ENCODE measurements at regions not wholly inside any gene's neighbourhood (a gene's known extent, or its start where the extent isn't known, plus 50 kb on each side); places are given as distances from the start of the nearest gene placed in this dataset.
A peak's percentile ranks its signal among the peaks of the same experiment; 100 is the strongest.

DNA sequence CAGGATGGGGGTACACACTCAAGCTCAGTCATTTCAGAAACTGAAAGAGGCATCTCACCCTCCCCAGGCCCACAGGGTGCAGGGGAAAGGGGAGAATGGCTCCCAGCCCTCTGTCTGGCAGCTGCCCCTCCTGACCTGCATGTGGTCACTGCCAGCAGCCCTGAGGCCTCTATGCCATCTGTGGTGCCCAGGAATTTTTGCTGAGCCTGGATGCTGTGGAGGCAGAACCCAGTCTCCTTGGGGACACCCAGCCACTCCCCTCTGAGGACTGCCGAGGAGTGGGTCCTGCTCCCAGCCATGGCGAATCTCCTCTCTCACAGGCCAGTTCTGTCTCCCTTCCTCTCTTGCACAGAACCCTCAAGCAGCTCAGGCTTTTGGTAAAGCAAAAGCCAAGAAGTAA is 104.0 kb upstream of the ALDH1B1 start:
- H3K27me3 ChIP-seq (ENCODE audit: low read length): no peaks in the 10 kb centered on the region
- H3K4me3 ChIP-seq (ENCODE audit: low read length): no peak overlapping the region
- no peaks in the 10 kb centered on the region for H4K20me1 ChIP-seq (ENCODE audit: low read length)
- no peaks in the 10 kb centered on the region for H3F3A ChIP-seq (ENCODE audit: low read length, unreplicated experiment)
- peaks cover 8% of the 10 kb centered on the region for H3K4me1 ChIP-seq (ENCODE audit: insufficient read depth, low read length)
- intact Hi-C loops (cut with micrococcal nuclease): no loop called here
- TF ChIP-seq, protein P1, sequence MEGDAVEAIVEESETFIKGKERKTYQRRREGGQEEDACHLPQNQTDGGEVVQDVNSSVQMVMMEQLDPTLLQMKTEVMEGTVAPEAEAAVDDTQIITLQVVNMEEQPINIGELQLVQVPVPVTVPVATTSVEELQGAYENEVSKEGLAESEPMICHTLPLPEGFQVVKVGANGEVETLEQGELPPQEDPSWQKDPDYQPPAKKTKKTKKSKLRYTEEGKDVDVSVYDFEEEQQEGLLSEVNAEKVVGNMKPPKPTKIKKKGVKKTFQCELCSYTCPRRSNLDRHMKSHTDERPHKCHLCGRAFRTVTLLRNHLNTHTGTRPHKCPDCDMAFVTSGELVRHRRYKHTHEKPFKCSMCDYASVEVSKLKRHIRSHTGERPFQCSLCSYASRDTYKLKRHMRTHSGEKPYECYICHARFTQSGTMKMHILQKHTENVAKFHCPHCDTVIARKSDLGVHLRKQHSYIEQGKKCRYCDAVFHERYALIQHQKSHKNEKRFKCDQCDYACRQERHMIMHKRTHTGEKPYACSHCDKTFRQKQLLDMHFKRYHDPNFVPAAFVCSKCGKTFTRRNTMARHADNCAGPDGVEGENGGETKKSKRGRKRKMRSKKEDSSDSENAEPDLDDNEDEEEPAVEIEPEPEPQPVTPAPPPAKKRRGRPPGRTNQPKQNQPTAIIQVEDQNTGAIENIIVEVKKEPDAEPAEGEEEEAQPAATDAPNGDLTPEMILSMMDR (conservative IDR thresholded peaks at IDR 0.05; ENCODE audit: low read depth, low read length): no peak
- TF ChIP-seq EZH2phosphoT487 (IDR thresholded peaks at IDR 0.05; ENCODE audit: borderline replicate concordance, low read length) (no peak), EZH2 (IDR thresholded peaks at IDR 0.05; ENCODE audit: low read length, unreplicated experiment) (no peak)
- no peak for DNase-seq
- H2AFZ ChIP-seq (ENCODE audit: low read length): no peak overlapping the region
- H3K9me3 ChIP-seq (ENCODE audit: low read length): no peaks in the 10 kb centered on the region
- H3K36me3 ChIP-seq (ENCODE audit: low read depth, low read length): no peaks in the 10 kb centered on the region
- no peak overlapping the region for H3K9ac ChIP-seq (ENCODE audit: low read length)
- H3K4me2 ChIP-seq (ENCODE audit: low read length): no peak overlapping the region
- no TSS peak for BruUV-seq (replicated peaks)
- ChIA-PET CTCF (no interaction called here), POLR2A (ENCODE audit: unreplicated experiment) (no interaction called here)
- no peaks in the 10 kb centered on the region for H3K9me2 ChIP-seq (replicated peaks; ENCODE audit: low read length)
- no peak for ATAC-seq
- no peak overlapping the region for H3K27ac ChIP-seq (ENCODE audit: low read length)
- H3K79me2 ChIP-seq (ENCODE audit: low read length): no peaks in the 10 kb centered on the region

GRCh38 chr9:38287420-38287985 is 105.0 kb upstream of the ALDH1B1 start:
- DNase-seq (peak; percentile 60), ATAC-seq (0 out of 2 replicates have a peak, but pooled peaks have one; percentile 20)
- POLR2A ChIA-PET (ENCODE audit: unreplicated experiment): no interaction called here
- Histone ChIP-seq H3F3A (ENCODE audit: low read length, unreplicated experiment) (no peaks in the 10 kb centered on the region), H3K9ac (ENCODE audit: low read length) (no peak overlapping the region), H4K20me1 (ENCODE audit: low read length) (no peaks in the 10 kb centered on the region), H3K4me2 (ENCODE audit: low read length) (no peak overlapping the region), H3K27me3 (ENCODE audit: low read length) (no peaks in the 10 kb centered on the region), H3K27ac (ENCODE audit: low read length) (no peak overlapping the region), H3K79me2 (ENCODE audit: low read length) (no peaks in the 10 kb centered on the region), H3K4me1 (ENCODE audit: insufficient read depth, low read length) (peaks cover 8% of the 10 kb centered on the region), H3K9me2 (replicated peaks; ENCODE audit: low read length) (no peaks in the 10 kb centered on the region), H2AFZ (ENCODE audit: low read length) (no peak overlapping the region), H3K36me3 (ENCODE audit: low read depth, low read length) (no peaks in the 10 kb centered on the region), H3K4me3 (ENCODE audit: low read length) (no peak overlapping the region), H3K9me3 (ENCODE audit: low read length) (no peaks in the 10 kb centered on the region)
- TF ChIP-seq EZH2 (IDR thresholded peaks at IDR 0.05; ENCODE audit: low read length, unreplicated experiment): no peak
- intact Hi-C loops (cut with micrococcal nuclease): no loop called here
- CTCF ChIA-PET: no interaction called here
- no TSS peak for BruUV-seq (replicated peaks)

DNA sequence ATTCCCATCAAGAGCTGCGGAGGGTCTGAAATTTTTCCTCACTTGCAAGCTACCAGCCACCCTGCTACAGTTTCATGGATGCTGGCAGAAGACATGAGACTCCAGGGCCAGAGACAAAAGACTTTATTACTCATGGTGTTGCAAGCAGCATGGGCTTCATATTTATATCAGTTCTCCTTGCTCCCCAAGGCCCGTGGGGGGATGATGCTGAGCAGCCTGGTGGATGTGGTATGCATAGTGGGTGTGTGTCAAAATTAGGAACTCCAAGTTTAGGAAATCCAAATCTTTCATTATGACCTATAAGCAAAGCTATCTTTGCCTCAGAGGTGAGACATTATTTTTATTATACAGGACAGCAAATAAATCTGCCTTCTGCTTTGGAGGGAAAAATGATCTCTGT is 105.7 kb upstream of the ALDH1B1 start:
- H3K9me3 ChIP-seq (ENCODE audit: low read length): no peaks in the 10 kb centered on the region
- H3K9ac ChIP-seq (ENCODE audit: low read length): no peak overlapping the region
- no peak overlapping the region for H3K27ac ChIP-seq (ENCODE audit: low read length)
- H3K9me2 ChIP-seq (replicated peaks; ENCODE audit: low read length): no peaks in the 10 kb centered on the region
- POLR2A ChIA-PET (ENCODE audit: unreplicated experiment): no interaction called here
- H3K36me3 ChIP-seq (ENCODE audit: low read depth, low read length): no peaks in the 10 kb centered on the region
- BruUV-seq (replicated peaks): no TSS peak
- CTCF ChIA-PET: no interaction called here
- no peaks in the 10 kb centered on the region for H4K20me1 ChIP-seq (ENCODE audit: low read length)
- intact Hi-C loops (cut with micrococcal nuclease): no loop called here
- DNase-seq (no peak), ATAC-seq (no peak)
- no peak overlapping the region for H3K4me2 ChIP-seq (ENCODE audit: low read length)
- H3K79me2 ChIP-seq (ENCODE audit: low read length): no peaks in the 10 kb centered on the region
- peaks cover 8% of the 10 kb centered on the region for H3K4me1 ChIP-seq (ENCODE audit: insufficient read depth, low read length)
- TF ChIP-seq EZH2 (IDR thresholded peaks at IDR 0.05; ENCODE audit: low read length, unreplicated experiment) (no peak), EZH2phosphoT487 (IDR thresholded peaks at IDR 0.05; ENCODE audit: borderline replicate concordance, low read length) (no peak)
- no peaks in the 10 kb centered on the region for H3K27me3 ChIP-seq (ENCODE audit: low read length)
- H2AFZ ChIP-seq (ENCODE audit: low read length): no peak overlapping the region
- H3F3A ChIP-seq (ENCODE audit: low read length, unreplicated experiment): no peaks in the 10 kb centered on the region
- H3K4me3 ChIP-seq (ENCODE audit: low read length): no peak overlapping the region

GRCh38 chr9:38286357-38286756 is 106.1 kb upstream of the ALDH1B1 start:
- Histone ChIP-seq H3K4me3 (ENCODE audit: low read length) (no peak overlapping the region), H2AFZ (ENCODE audit: low read length) (no peak overlapping the region), H3K27me3 (ENCODE audit: low read length) (no peaks in the 10 kb centered on the region), H3K36me3 (ENCODE audit: low read depth, low read length) (no peaks in the 10 kb centered on the region), H3K27ac (ENCODE audit: low read length) (no peak overlapping the region), H3F3A (ENCODE audit: low read length, unreplicated experiment) (no peaks in the 10 kb centered on the region), H3K9ac (ENCODE audit: low read length) (no peak overlapping the region), H3K4me2 (ENCODE audit: low read length) (no peak overlapping the region), H3K9me3 (ENCODE audit: low read length) (no peaks in the 10 kb centered on the region), H3K79me2 (ENCODE audit: low read length) (no peaks in the 10 kb centered on the region), H3K4me1 (ENCODE audit: insufficient read depth, low read length) (peaks cover 8% of the 10 kb centered on the region), H3K9me2 (replicated peaks; ENCODE audit: low read length) (no peaks in the 10 kb centered on the region), H4K20me1 (ENCODE audit: low read length) (no peaks in the 10 kb centered on the region)
- no peak for ATAC-seq
- intact Hi-C loops (cut with micrococcal nuclease): no loop called here
- TF ChIP-seq EZH2 (IDR thresholded peaks at IDR 0.05; ENCODE audit: low read length, unreplicated experiment) (no peak), EZH2phosphoT487 (IDR thresholded peaks at IDR 0.05; ENCODE audit: borderline replicate concordance, low read length) (no peak)
- TF ChIP-seq, protein P1 (conservative IDR thresholded peaks at IDR 0.05; ENCODE audit: low read depth, low read length): no peak
- POLR2A ChIA-PET (ENCODE audit: unreplicated experiment): no interaction called here
- no peak for DNase-seq
- CTCF ChIA-PET: no interaction called here
- BruUV-seq (replicated peaks): no TSS peak

Data from PC-3 (cell line).